H1 (cell line): ENCODE measurements at regions not wholly inside any gene's neighbourhood (a gene's known extent, or its start where the extent isn't known, plus 50 kb on each side); places are given as distances from the start of the nearest gene placed in this dataset.

Experiments used
- CTCF ChIA-PET: fragments of 300-600 bp; sonication (Branson Sonifier 250); formaldehyde crosslinking; loops from one replicate; lab custom pipeline; 2021; ENCODE audit not compliant: partially characterized antibody; lab: Charles Lee
- POLR2A ChIA-PET: fragments of 300-600 bp; sonication (Branson Sonifier 250); formaldehyde crosslinking; loops from one replicate; lab custom pipeline; 2021; ENCODE audit warnings: inconsistent platforms; ENCODE audit not compliant: partially characterized antibody; lab: Charles Lee
- DNase-seq, 2 experiments: peaks; one replicate each; pipeline versions ENCODE4 v3.0.0 to v3.0.0-alpha.2; 2010 to 2022; ENCODE audit warnings: low spot score in 2 of 2, low read depth in 1 of 2, mixed read lengths in 1 of 2
- FAIRE-seq: peaks from 2 replicates; lab custom pipeline; 2011; peaks lifted over from hg19 to GRCh38; lab: Jason Lieb, UNC
- H2AFZ ChIP-seq: 2 replicates; pipeline ENCODE4 v1.8.1; 2012; ENCODE audit warnings: low read length, inconsistent platforms
- H2AK5ac ChIP-seq: 2 replicates; pipeline ENCODE4 v1.6.1; 2013; ENCODE audit warnings: low read depth, low read length
- H2BK120ac ChIP-seq: replicated peaks from 2 replicates; pipeline ENCODE3; 2013; ENCODE audit warnings: low read depth, low read length, inconsistent platforms
- H2BK12ac ChIP-seq: 2 replicates; pipeline ENCODE4 v1.6.1; 2013; ENCODE audit warnings: low read depth, low read length
- H2BK15ac ChIP-seq: 2 replicates; pipeline ENCODE4 v1.6.1; 2013; ENCODE audit warnings: low read length
- H2BK20ac ChIP-seq: 2 replicates; pipeline ENCODE4 v1.6.1; 2013; ENCODE audit warnings: low read length
- H2BK5ac ChIP-seq: 2 replicates; pipeline ENCODE4 v1.6.1; 2013; ENCODE audit warnings: low read depth, low read length
- H3K14ac ChIP-seq: 2 replicates; pipeline ENCODE4 v1.6.1; 2013; ENCODE audit warnings: inconsistent platforms; ENCODE audit not compliant: insufficient read length
- H3K18ac ChIP-seq: 2 replicates; pipeline ENCODE4 v1.6.1; 2013; ENCODE audit warnings: low read length; ENCODE audit errors: extremely low read depth
- H3K23ac ChIP-seq: 2 replicates; pipeline ENCODE4 v1.6.1; 2013; ENCODE audit warnings: inconsistent platforms; ENCODE audit not compliant: insufficient read length
- H3K23me2 ChIP-seq: 2 replicates; pipeline ENCODE4 v1.6.1; 2013; ENCODE audit warnings: low read depth, low read length
- H3K27ac ChIP-seq: 2 replicates; pipeline ENCODE4 v1.6.1; 2011; ENCODE audit warnings: low read depth, low read length, inconsistent platforms
- H3K27me3 ChIP-seq, 4 experiments: replicated peaks in 1 of 4; 1 replicate in 1 of 4; 2 replicates in 3 of 4; pipeline versions ENCODE4 v1.6.1 to v1.8.1; 2011 to 2013; ENCODE audit warnings: low read length in 3 of 4, mild to moderate bottlenecking in 3 of 4, inconsistent platforms in 2 of 4, mixed read lengths in 2 of 4, moderate library complexity in 1 of 4; ENCODE audit not compliant: control insufficient read depth in 3 of 4, insufficient read depth in 3 of 4; ENCODE audit errors: extremely low read depth in 1 of 4
- H3K36me3 ChIP-seq, 4 experiments: 2 replicates each; pipeline versions ENCODE4 v1.6.1 to v1.8.1; 2011 to 2013; ENCODE audit warnings: mild to moderate bottlenecking in 4 of 4, low read length in 3 of 4, moderate library complexity in 2 of 4, control low read depth in 1 of 4, inconsistent platforms in 1 of 4; ENCODE audit not compliant: insufficient read depth in 4 of 4, control insufficient read depth in 2 of 4
- H3K4ac ChIP-seq: replicated peaks from 2 replicates; pipeline ENCODE3; 2013; ENCODE audit warnings: low read length, low read depth, mixed read lengths, inconsistent platforms; ENCODE audit not compliant: insufficient read length
- H3K4me1 ChIP-seq, 4 experiments: replicated peaks in 1 of 4; 1 replicate in 1 of 4; 2 replicates in 3 of 4; pipeline versions ENCODE4 v1.6.1 to v1.8.1; 2011 to 2013; ENCODE audit warnings: low read length in 3 of 4, inconsistent platforms in 2 of 4, mixed read lengths in 1 of 4; ENCODE audit not compliant: insufficient read depth in 4 of 4, control insufficient read depth in 3 of 4
- H3K4me2 ChIP-seq, 2 experiments: 2 replicates each; pipeline versions ENCODE4 v1.6.1 to v1.8.1; 2011 to 2013; ENCODE audit warnings: low read depth in 2 of 2, low read length in 2 of 2, control low read depth in 1 of 2, inconsistent platforms in 1 of 2, mild to moderate bottlenecking in 1 of 2; ENCODE audit not compliant: insufficient read depth in 1 of 2
- H3K4me3 ChIP-seq, 4 experiments: fragments of 200-600, 300-600 bp in 1 of 4; sonication (generic), shearing (Covaris generic), sonication (Bioruptor Twin) in 1 of 4; 2 replicates each; pipeline versions ENCODE4 v1.5.1 to v1.8.1; 2011 to 2016; ENCODE audit warnings: low read length in 4 of 4, low read depth in 3 of 4, control low read depth in 2 of 4, inconsistent platforms in 2 of 4, mild to moderate bottlenecking in 2 of 4, mixed read lengths in 1 of 4, moderate library complexity in 1 of 4; ENCODE audit not compliant: insufficient read depth in 2 of 4; ENCODE audit errors: extremely low read depth in 1 of 4
- H3K56ac ChIP-seq: replicated peaks from 2 replicates; pipeline ENCODE3; 2013; ENCODE audit warnings: low read depth, mild to moderate bottlenecking, mixed read lengths, low read length, inconsistent platforms; ENCODE audit not compliant: insufficient read length
- H3K79me1 ChIP-seq: 2 replicates; pipeline ENCODE4 v1.6.1; 2013; ENCODE audit warnings: low read depth, low read length, control low read depth
- H3K79me2 ChIP-seq, 2 experiments: 2 replicates each; pipeline versions ENCODE4 v1.6.1 to v1.8.1; 2012 to 2013; ENCODE audit warnings: low read length in 2 of 2, mild to moderate bottlenecking in 2 of 2, inconsistent platforms in 1 of 2; ENCODE audit not compliant: insufficient read depth in 2 of 2, control insufficient read depth in 1 of 2
- H3K9ac ChIP-seq, 4 experiments: replicated peaks in 1 of 4; 1 replicate in 1 of 4; 2 replicates in 3 of 4; pipeline versions ENCODE4 v1.6.1 to v1.8.1; 2011 to 2013; ENCODE audit warnings: low read depth in 3 of 4, low read length in 3 of 4, control low read depth in 2 of 4, mild to moderate bottlenecking in 2 of 4, moderate library complexity in 2 of 4, inconsistent platforms in 1 of 4; ENCODE audit errors: extremely low read depth in 1 of 4
- H3K9me3 ChIP-seq, 2 experiments: 2 replicates each; pipeline versions ENCODE4 v1.6.1 to v1.8.1; 2012 to 2013; ENCODE audit warnings: mild to moderate bottlenecking in 2 of 2, moderate library complexity in 2 of 2, control low read depth in 1 of 2, inconsistent platforms in 1 of 2, low read depth in 1 of 2, low read length in 1 of 2, mixed read lengths in 1 of 2; ENCODE audit not compliant: insufficient read depth in 2 of 2
- H4K20me1 ChIP-seq, 2 experiments: replicated peaks in 1 of 2; 2 replicates each; pipeline versions ENCODE3 to v1.8.1; 2011 to 2013; ENCODE audit warnings: inconsistent platforms in 2 of 2, low read length in 2 of 2, mild to moderate bottlenecking in 1 of 2; ENCODE audit not compliant: insufficient read depth in 2 of 2, control insufficient read depth in 1 of 2
- H4K5ac ChIP-seq: 2 replicates; pipeline ENCODE4 v1.6.1; 2013; ENCODE audit warnings: low read length, low read depth, mixed read lengths, inconsistent platforms; ENCODE audit not compliant: insufficient read length
- H4K8ac ChIP-seq: 2 replicates; pipeline ENCODE4 v1.8.0; 2013; ENCODE audit warnings: mild to moderate bottlenecking, moderate library complexity, low read length, inconsistent platforms; ENCODE audit not compliant: insufficient read depth; ENCODE audit errors: extremely low read depth
- H4K91ac ChIP-seq: replicated peaks from 2 replicates; pipeline ENCODE3; 2013; ENCODE audit warnings: low read length, mixed read lengths, inconsistent platforms; ENCODE audit not compliant: insufficient read length
- BACH1 ChIP-seq: IDR thresholded peaks from 2 replicates; pipeline ENCODE4 v1.6.1; 2012; ENCODE audit warnings: low read length, improper control_type of control experiment
- CEBPB ChIP-seq: IDR thresholded peaks from 2 replicates; pipeline ENCODE4 v1.6.1; 2012; ENCODE audit warnings: low read depth, low read length
- PHF8 ChIP-seq: fragments of 200-600 bp; sonication (generic); conservative IDR thresholded peaks from 2 replicates; pipeline ENCODE4 v1.7.1; 2012; ENCODE audit warnings: low read depth, mild to moderate bottlenecking, inconsistent platforms, low read length, moderate library complexity
- POLR2AphosphoS5 ChIP-seq: IDR thresholded peaks from 2 replicates; pipeline ENCODE4 v1.6.1; 2011; ENCODE audit warnings: low read depth, low read length
- TCF12 ChIP-seq: IDR thresholded peaks from 2 replicates; pipeline ENCODE4 v1.6.1; 2011; ENCODE audit warnings: low read depth, mild to moderate bottlenecking, low read length
- WGBS, 2 experiments: shearing (Covaris generic) in 1 of 2; methylation state at CpG; one replicate each; pipeline versions ENCODE4 v1.1.6 to v1.1.7; 2013 to 2015; ENCODE audit warnings: low lambda C conversion rate in 2 of 2, mixed read lengths in 2 of 2, inconsistent platforms in 1 of 2, low coverage in 1 of 2, missing lambda C conversion rate in 1 of 2; ENCODE audit not compliant: insufficient replicate concordance in 2 of 2, insufficient coverage in 1 of 2, insufficient read length in 1 of 2; ENCODE audit errors: extremely low coverage in 1 of 2, missing lambda C conversion rate in 1 of 2; 5-methylcytosine and 5-hydroxymethylcytosine counted together

DNA sequence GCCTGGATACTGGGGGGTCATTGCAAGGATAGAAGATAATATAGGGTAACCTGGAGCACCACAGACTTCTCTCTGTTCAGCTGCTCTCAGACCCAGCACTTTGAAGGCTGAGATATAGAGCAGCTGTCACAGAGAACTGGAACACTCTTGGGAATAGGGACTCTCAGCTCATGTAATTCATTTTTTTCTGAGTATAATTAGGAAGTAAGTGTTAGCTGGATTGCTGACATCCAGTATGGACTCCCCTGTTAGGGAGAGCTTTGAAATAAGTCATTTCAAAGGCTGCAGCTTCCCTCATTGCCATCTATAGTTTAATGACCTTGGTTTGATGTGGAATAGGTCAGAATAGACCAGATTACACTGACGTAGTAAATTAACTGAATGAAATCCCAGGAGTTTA, 120.8 kb upstream of the POU2AF2 start:
- Histone ChIP-seq H3K4ac (no peak overlapping the region), H2AFZ (no peak overlapping the region), H3K56ac (no peak overlapping the region), H2BK5ac (no peak overlapping the region), H3K23me2 (no peaks in the 10 kb centered on the region), H4K5ac (no peak overlapping the region), H3K79me1 (no peaks in the 10 kb centered on the region), H2BK12ac (no peak overlapping the region), H4K91ac (no peak overlapping the region), H3K4me2 (no peak overlapping the region), H4K20me1 (no peaks in the 10 kb centered on the region), H2BK20ac (no peak overlapping the region), H3K23ac (no peak overlapping the region), H3K4me3 (no peak overlapping the region), H3K27me3 (no peaks in the 10 kb centered on the region), H3K9ac (no peak overlapping the region), H2BK15ac (no peak overlapping the region), H3K36me3 (no peaks in the 10 kb centered on the region), H2BK120ac (no peak overlapping the region), H3K18ac (no peak overlapping the region), H3K14ac (no peak overlapping the region), H3K9me3 (no peaks in the 10 kb centered on the region), H2AK5ac (no peak overlapping the region), H3K27ac (no peak overlapping the region), H4K8ac (no peak overlapping the region), H3K79me2 (no peaks in the 10 kb centered on the region), H3K4me1 (no peaks in the 10 kb centered on the region)
- TF ChIP-seq CEBPB (no peak), BACH1 (no peak), POLR2AphosphoS5 (no peak), TCF12 (no peak), PHF8 (no peak)
- ChIA-PET CTCF (interaction anchor here (0.7 to 1.0 kb wide), 2 partner anchors 24 to 61 kb away, joined by 3 read pairs; no protein-coding TSS in a partner anchor), POLR2A (no interaction called here)
- WGBS, 2 experiments = 84% methylated on average over 1 of the region's 1 CpG; no CpG with 5 or more reads in 1 of the 2 experiments
- FAIRE-seq (no peak), DNase-seq (no peak)
